HepG2 (cell line): ENCODE measurements at regions not wholly inside any gene's neighbourhood (a gene's known extent, or its start where the extent isn't known, plus 50 kb on each side); places are given as distances from the start of the nearest gene placed in this dataset.

Source experiments
- CBFB ChIP-seq: sonication (generic); formaldehyde crosslinking; IDR thresholded peaks from 2 replicates; pipeline ENCODE4 v1.4.0; 2020; ENCODE audit warnings: missing genetic modification reagents
- CTCF ChIP-seq: sonication (generic); formaldehyde crosslinking; IDR thresholded peaks from 2 replicates; pipeline ENCODE4 v1.5.0; 2020; ENCODE audit warnings: mild to moderate bottlenecking, missing genetic modification reagents, moderate library complexity
- FOXK2 ChIP-seq: fragments of 450-650 bp; IDR thresholded peaks from 2 replicates; pipeline ENCODE4 v1.6.1; 2016
- MXD3 ChIP-seq: IDR thresholded peaks from 2 replicates; pipeline ENCODE4 v1.6.1; 2016; ENCODE audit warnings: mild to moderate bottlenecking, missing biosample characterization, missing genetic modification reagents
- POLR2AphosphoS2 ChIP-seq: IDR thresholded peaks from 2 replicates; pipeline ENCODE4 v1.6.1; 2011; ENCODE audit warnings: low read depth, low read length, improper control_type of control experiment
- RBM39 ChIP-seq: fragments of 200-400 bp; formaldehyde crosslinking; IDR thresholded peaks from one replicate; pipeline ENCODE4 v1.6.1; 2018; ENCODE audit warnings: antibody characterized with exemption, mild to moderate bottlenecking, low read depth, low read length; ENCODE audit not compliant: poor library complexity, severe bottlenecking
- ZNF225 ChIP-seq: sonication (generic); formaldehyde crosslinking; IDR thresholded peaks from 2 replicates; pipeline ENCODE4 v1.4.0; 2020; ENCODE audit warnings: mild to moderate bottlenecking, missing genetic modification reagents
- ZNF740 ChIP-seq: sonication (generic); formaldehyde crosslinking; IDR thresholded peaks from 2 replicates; pipeline ENCODE4 v1.4.0; 2020; ENCODE audit warnings: missing genetic modification reagents
- ZSCAN29 ChIP-seq: sonication (generic); formaldehyde crosslinking; conservative IDR thresholded peaks from 2 replicates; pipeline ENCODE4 v1.4.0; 2020; ENCODE audit warnings: mild to moderate bottlenecking, missing genetic modification reagents

GRCh38 chr3:14346642-14347041 lies 55.8 kb upstream of the SLC6A6 start:
- TF ChIP-seq ZNF225 (no peak), CTCF (CRISPR knock-in tag) (no peak), POLR2AphosphoS2 (no peak), MXD3 (CRISPR knock-in tag) (no peak), ZSCAN29 (no peak), RBM39 (no peak), FOXK2 (no peak), ZNF740 (CRISPR knock-in tag) (no peak), CBFB (CRISPR knock-in tag) (no peak)
